ENCODE measurements at regions not wholly inside any gene's neighbourhood (a gene's known extent, or its start where the extent isn't known, plus 50 kb on each side); places are given as distances from the start of the nearest gene placed in this dataset.

DNA sequence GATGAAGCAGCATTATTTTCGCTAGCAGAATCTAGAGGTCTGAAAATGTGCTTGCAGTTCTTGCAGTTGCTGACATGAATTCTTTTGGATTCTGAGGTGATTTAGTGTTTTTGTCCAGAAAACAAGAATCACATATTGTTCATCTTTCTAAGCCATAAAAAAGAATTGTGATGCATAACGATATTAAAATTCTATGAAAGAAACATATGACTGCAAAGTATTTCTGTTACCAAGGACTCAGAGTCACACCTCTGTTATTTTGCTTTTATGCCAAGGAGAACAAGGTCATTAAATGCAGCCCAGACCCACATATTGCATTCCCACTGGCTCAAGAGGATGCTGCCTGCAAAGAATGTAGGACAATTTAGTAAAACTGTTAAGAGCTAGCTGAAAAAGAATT, 299.8 kb upstream of the GPR149 start:
- no peaks in the 10 kb centered on the region for H3K36me3 ChIP-seq
- no peak overlapping the region for H3K4me3 ChIP-seq
- H3K27me3 ChIP-seq, result no peaks in the 10 kb centered on the region
- no peak overlapping the region for H3K27ac ChIP-seq
- H3K9me3 ChIP-seq, result no peaks in the 10 kb centered on the region
- intact Hi-C loops (cut with DNase I), result no loop called here
- TF ChIP-seq EP300 (IDR thresholded peaks at IDR 0.05) (no peak), POLR2A (IDR thresholded peaks at IDR 0.05) (no peak)
- TF ChIP-seq, protein P1, sequence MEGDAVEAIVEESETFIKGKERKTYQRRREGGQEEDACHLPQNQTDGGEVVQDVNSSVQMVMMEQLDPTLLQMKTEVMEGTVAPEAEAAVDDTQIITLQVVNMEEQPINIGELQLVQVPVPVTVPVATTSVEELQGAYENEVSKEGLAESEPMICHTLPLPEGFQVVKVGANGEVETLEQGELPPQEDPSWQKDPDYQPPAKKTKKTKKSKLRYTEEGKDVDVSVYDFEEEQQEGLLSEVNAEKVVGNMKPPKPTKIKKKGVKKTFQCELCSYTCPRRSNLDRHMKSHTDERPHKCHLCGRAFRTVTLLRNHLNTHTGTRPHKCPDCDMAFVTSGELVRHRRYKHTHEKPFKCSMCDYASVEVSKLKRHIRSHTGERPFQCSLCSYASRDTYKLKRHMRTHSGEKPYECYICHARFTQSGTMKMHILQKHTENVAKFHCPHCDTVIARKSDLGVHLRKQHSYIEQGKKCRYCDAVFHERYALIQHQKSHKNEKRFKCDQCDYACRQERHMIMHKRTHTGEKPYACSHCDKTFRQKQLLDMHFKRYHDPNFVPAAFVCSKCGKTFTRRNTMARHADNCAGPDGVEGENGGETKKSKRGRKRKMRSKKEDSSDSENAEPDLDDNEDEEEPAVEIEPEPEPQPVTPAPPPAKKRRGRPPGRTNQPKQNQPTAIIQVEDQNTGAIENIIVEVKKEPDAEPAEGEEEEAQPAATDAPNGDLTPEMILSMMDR (IDR thresholded peaks at IDR 0.05), result no peak
- H3K4me1 ChIP-seq (ENCODE audit: insufficient read depth), result no peaks in the 10 kb centered on the region
- no peak for DNase-seq
- 45 to 46% (median 45%) methylated on average over 2 of the region's 2 CpGs for WGBS, 3 donors

DNA sequence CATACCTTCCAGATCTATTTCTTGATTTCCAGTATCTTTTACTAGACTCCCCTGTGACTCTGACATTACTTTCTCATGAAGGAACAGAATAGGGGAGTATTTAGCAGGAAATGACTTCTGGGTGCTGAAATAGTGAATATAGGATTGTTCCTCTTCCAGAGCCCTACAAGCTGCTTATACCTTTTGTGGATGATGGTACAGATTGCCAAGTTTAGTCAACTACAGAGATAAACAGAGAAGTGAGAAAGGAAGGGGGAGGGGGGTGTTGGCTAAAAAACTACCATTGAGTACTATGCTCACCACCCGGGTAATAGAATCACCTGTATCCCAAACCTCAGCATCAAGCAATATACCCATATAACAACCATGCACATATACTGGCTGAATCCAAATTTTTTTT, 298.3 kb upstream of the GPR149 start:
- Histone ChIP-seq H3K4me3 (no peak overlapping the region), H3K36me3 (no peaks in the 10 kb centered on the region), H3K4me1 (ENCODE audit: insufficient read depth) (no peaks in the 10 kb centered on the region), H3K27me3 (no peaks in the 10 kb centered on the region), H3K9me3 (no peaks in the 10 kb centered on the region), H3K27ac (no peak overlapping the region)
- 73 to 91% (median 91%) methylated on average over 1 of the region's 1 CpG for WGBS, 3 donors
- TF ChIP-seq, protein P1 (IDR thresholded peaks at IDR 0.05), result no peak
- TF ChIP-seq POLR2A (IDR thresholded peaks at IDR 0.05), result no peak
- no peak for TF ChIP-seq EP300 (IDR thresholded peaks at IDR 0.05)
- DNase-seq, result no peak
- intact Hi-C loops (cut with DNase I), result no loop called here

DNA sequence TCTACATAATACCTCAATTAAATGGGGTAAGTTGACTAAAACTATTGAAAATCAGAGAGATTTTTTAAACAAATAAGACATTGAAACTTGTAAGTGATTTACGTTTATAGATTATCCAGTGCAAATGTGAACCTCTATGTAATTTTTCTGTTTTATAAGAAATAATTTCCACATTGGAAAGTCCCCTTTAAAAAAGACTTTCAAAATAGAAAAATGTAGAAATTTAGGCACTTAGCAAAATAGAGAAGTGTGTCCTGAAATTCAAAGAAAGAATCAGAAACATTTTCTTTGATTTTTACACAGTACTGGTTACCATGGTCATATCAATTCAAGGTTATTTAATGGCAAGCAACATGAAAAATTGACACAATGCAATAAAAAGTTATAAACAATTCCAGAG, 290.9 kb upstream of the GPR149 start:
- Histone ChIP-seq H3K36me3 (no peaks in the 10 kb centered on the region), H3K9me3 (no peaks in the 10 kb centered on the region), H3K4me3 (no peak overlapping the region), H3K4me1 (ENCODE audit: insufficient read depth) (no peaks in the 10 kb centered on the region), H3K27me3 (no peaks in the 10 kb centered on the region), H3K27ac (no peak overlapping the region)
- DNase-seq, result no peak
- intact Hi-C loops (cut with DNase I), result no loop called here
- WGBS, 3 donors, result 67 to 70% (median 69%) methylated on average over 1 of the region's 1 CpG
- TF ChIP-seq POLR2A (IDR thresholded peaks at IDR 0.05), result no peak
- TF ChIP-seq, protein P1 (IDR thresholded peaks at IDR 0.05), result no peak
- no peak for TF ChIP-seq EP300 (IDR thresholded peaks at IDR 0.05)

DNA sequence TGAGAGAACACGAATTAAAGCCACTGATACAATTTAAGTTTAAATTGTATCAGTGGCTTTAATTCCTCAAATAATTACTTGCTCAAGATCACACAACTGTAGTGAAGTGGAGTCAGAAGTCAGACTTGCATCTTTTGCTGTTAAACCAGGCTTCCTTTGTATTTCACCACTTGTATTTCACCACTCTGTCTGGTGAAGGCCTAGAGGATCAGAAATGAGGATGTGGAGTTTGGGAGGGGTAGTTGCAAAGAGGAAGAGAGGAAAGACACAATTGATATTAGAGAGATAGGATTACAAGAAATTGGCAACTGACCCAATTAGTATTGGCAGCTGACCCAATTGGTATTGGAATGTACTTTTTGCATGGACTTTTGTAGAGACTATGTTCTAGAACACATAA, 288.1 kb upstream of the GPR149 start:
- Histone ChIP-seq H3K27me3 (no peaks in the 10 kb centered on the region), H3K36me3 (no peaks in the 10 kb centered on the region), H3K9me3 (no peaks in the 10 kb centered on the region), H3K4me3 (no peak overlapping the region), H3K4me1 (ENCODE audit: insufficient read depth) (no peaks in the 10 kb centered on the region), H3K27ac (no peak overlapping the region)
- intact Hi-C loops (cut with DNase I), result no loop called here
- WGBS, 3 donors, result 59 to 72% (median 61%) methylated on average over 1 of the region's 1 CpG
- TF ChIP-seq POLR2A (IDR thresholded peaks at IDR 0.05) (no peak), EP300 (IDR thresholded peaks at IDR 0.05) (no peak)
- TF ChIP-seq, protein P1 (IDR thresholded peaks at IDR 0.05), result no peak
- DNase-seq, result no peak

DNA sequence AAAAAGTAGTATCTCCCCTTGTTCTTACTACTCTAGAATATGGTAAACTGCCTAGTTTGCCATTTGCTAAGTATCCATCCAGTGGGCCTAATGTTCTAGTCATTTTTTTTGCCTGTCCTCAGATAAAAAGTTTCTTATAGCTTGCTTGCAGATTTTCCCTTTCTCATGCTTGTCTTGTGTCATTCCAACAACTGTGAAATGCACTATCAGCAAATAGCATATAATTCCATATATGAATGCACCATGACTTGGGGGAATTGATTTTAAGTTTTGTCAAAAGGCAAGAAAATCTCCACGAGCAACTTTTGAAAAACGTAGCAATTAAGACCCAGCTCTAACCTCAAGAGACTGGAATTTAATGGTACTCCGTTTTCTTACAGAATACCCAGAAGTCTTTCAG, 286.2 kb upstream of the GPR149 start:
- H3K4me1 ChIP-seq (ENCODE audit: insufficient read depth), result no peaks in the 10 kb centered on the region
- intact Hi-C loops (cut with DNase I), result no loop called here
- DNase-seq, result no peak
- no peak overlapping the region for H3K4me3 ChIP-seq
- TF ChIP-seq POLR2A (IDR thresholded peaks at IDR 0.05) (no peak), EP300 (IDR thresholded peaks at IDR 0.05) (no peak)
- TF ChIP-seq, protein P1 (IDR thresholded peaks at IDR 0.05), result no peak
- H3K27ac ChIP-seq, result no peak overlapping the region
- H3K36me3 ChIP-seq, result no peaks in the 10 kb centered on the region
- 82 to 88% (median 82%) methylated on average over 3 of the region's 3 CpGs for WGBS, 3 donors
- no peaks in the 10 kb centered on the region for H3K9me3 ChIP-seq
- no peaks in the 10 kb centered on the region for H3K27me3 ChIP-seq
